ENCODE measurements at regions not wholly inside any gene's neighbourhood (a gene's known extent, or its start where the extent isn't known, plus 50 kb on each side); places are given as distances from the start of the nearest gene placed in this dataset.

- peak; percentile 5 to 55 for DNase-seq (ENCODE audit: low read depth in 2 of 2)
Observed at GRCh38 chr7:142412551-142413193, 154.8 kb upstream of the PRSS58 start.

- DNase-seq (ENCODE audit: low read depth in 2 of 2) = no peak
Observed at GRCh38 chr7:142409471-142409870, 151.6 kb upstream of the PRSS58 start.

GRCh38 chr7:142408794-142409193, 150.9 kb upstream of the PRSS58 start:
- DNase-seq (ENCODE audit: low read depth in 2 of 2) = no peak

- DNase-seq (ENCODE audit: low read depth in 2 of 2) = no peak
Observed at GRCh38 chr7:142407939-142408570, 150.2 kb upstream of the PRSS58 start.

GRCh38 chr7:142405122-142405765, 147.4 kb upstream of the PRSS58 start:
- no peak for DNase-seq (ENCODE audit: low read depth in 2 of 2)

GRCh38 chr7:142401951-142402350, 144.1 kb upstream of the PRSS58 start:
- DNase-seq (ENCODE audit: low read depth in 2 of 2) = no peak

- no peak for DNase-seq (ENCODE audit: low read depth in 2 of 2)
Observed at GRCh38 chr7:142400042-142400533, 142.2 kb upstream of the PRSS58 start.

GRCh38 chr7:142391191-142391992, 133.5 kb upstream of the PRSS58 start:
- peak in 1 of 2 donors; percentile 13 for DNase-seq (ENCODE audit: low read depth in 2 of 2)

GRCh38 chr7:142389544-142389943, 131.7 kb upstream of the PRSS58 start:
- no peak for DNase-seq (ENCODE audit: low read depth in 2 of 2)

GRCh38 chr7:142385491-142386340, 127.9 kb upstream of the PRSS58 start:
- peak; percentile 42 to 71 for DNase-seq (ENCODE audit: low read depth in 2 of 2)

- no peak for DNase-seq (ENCODE audit: low read depth in 2 of 2)
Observed at GRCh38 chr7:142384493-142384922, 126.7 kb upstream of the PRSS58 start.

- no peak for DNase-seq (ENCODE audit: low read depth in 2 of 2)
Observed at GRCh38 chr7:142383841-142384492, 126.1 kb upstream of the PRSS58 start.

GRCh38 chr7:142381727-142382390, 124.0 kb upstream of the PRSS58 start:
- no peak for DNase-seq (ENCODE audit: low read depth in 2 of 2)

- DNase-seq (ENCODE audit: low read depth in 2 of 2) = no peak
Observed at GRCh38 chr7:142380069-142380468, 122.2 kb upstream of the PRSS58 start.

- DNase-seq (ENCODE audit: low read depth in 2 of 2) = no peak
Observed at GRCh38 chr7:142379201-142379885, 121.5 kb upstream of the PRSS58 start.

GRCh38 chr7:142377567-142377966, 119.7 kb upstream of the PRSS58 start:
- no peak for DNase-seq (ENCODE audit: low read depth in 2 of 2)

- DNase-seq (ENCODE audit: low read depth in 2 of 2) = peak; percentile 66 to 72
Observed at GRCh38 chr7:142376356-142376997, 118.6 kb upstream of the PRSS58 start.

GRCh38 chr7:142375710-142376313, 118.0 kb upstream of the PRSS58 start:
- DNase-seq (ENCODE audit: low read depth in 2 of 2) = peak; percentile 20 to 34

All from dermis microvascular lymphatic vessel endothelial cell (primary cell).